ENCODE measurements at regions not wholly inside any gene's neighbourhood (a gene's known extent, or its start where the extent isn't known, plus 50 kb on each side); places are given as distances from the start of the nearest gene placed in this dataset.

DNA sequence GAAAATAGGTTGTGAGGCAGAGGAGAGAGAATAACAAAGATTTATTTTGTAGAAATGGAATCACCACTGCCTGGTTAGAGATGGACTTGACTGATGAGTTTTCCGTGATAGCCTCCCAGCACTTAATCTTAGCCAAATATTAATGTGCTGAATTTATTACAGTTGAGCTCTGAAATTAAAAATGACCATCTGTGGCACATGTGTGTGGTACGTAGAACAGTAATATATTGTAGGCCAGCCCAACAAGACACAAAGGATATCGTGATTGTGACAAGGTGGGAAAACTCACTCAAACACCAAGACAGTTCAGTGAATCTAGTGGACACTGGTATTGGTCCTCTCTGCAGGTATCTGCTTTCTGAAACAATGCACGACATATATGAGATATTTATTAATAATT, 119.4 kb downstream of the HAO1 start:
- TF ChIP-seq KDM1A (IDR thresholded peaks at IDR 0.05; ENCODE audit: low read depth) (no peak), MAFK (IDR thresholded peaks at IDR 0.05; ENCODE audit: partially characterized antibody) (no peak), TFCP2L1 (CRISPR knock-in tag; IDR thresholded peaks at IDR 0.05) (no peak), CHD2 (IDR thresholded peaks at IDR 0.05; ENCODE audit: low read length, partially characterized antibody) (no peak), HOXB13 (CRISPR knock-in tag; IDR thresholded peaks at IDR 0.05; ENCODE audit: low read depth) (no peak), ESRRA (IDR thresholded peaks at IDR 0.05; ENCODE audit: borderline replicate concordance, low read length) (no peak), POLR2A (IDR thresholded peaks at IDR 0.05; ENCODE audit: low read length) (no peak), NR3C1 (IDR thresholded peaks at IDR 0.05) (no peak)
- TF ChIP-seq, protein P1, sequence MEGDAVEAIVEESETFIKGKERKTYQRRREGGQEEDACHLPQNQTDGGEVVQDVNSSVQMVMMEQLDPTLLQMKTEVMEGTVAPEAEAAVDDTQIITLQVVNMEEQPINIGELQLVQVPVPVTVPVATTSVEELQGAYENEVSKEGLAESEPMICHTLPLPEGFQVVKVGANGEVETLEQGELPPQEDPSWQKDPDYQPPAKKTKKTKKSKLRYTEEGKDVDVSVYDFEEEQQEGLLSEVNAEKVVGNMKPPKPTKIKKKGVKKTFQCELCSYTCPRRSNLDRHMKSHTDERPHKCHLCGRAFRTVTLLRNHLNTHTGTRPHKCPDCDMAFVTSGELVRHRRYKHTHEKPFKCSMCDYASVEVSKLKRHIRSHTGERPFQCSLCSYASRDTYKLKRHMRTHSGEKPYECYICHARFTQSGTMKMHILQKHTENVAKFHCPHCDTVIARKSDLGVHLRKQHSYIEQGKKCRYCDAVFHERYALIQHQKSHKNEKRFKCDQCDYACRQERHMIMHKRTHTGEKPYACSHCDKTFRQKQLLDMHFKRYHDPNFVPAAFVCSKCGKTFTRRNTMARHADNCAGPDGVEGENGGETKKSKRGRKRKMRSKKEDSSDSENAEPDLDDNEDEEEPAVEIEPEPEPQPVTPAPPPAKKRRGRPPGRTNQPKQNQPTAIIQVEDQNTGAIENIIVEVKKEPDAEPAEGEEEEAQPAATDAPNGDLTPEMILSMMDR (IDR thresholded peaks at IDR 0.05), result no peak
- TF ChIP-seq, protein P2, sequence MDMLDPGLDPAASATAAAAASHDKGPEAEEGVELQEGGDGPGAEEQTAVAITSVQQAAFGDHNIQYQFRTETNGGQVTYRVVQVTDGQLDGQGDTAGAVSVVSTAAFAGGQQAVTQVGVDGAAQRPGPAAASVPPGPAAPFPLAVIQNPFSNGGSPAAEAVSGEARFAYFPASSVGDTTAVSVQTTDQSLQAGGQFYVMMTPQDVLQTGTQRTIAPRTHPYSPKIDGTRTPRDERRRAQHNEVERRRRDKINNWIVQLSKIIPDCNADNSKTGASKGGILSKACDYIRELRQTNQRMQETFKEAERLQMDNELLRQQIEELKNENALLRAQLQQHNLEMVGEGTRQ (IDR thresholded peaks at IDR 0.05), result no peak
- TF ChIP-seq, protein P3, sequence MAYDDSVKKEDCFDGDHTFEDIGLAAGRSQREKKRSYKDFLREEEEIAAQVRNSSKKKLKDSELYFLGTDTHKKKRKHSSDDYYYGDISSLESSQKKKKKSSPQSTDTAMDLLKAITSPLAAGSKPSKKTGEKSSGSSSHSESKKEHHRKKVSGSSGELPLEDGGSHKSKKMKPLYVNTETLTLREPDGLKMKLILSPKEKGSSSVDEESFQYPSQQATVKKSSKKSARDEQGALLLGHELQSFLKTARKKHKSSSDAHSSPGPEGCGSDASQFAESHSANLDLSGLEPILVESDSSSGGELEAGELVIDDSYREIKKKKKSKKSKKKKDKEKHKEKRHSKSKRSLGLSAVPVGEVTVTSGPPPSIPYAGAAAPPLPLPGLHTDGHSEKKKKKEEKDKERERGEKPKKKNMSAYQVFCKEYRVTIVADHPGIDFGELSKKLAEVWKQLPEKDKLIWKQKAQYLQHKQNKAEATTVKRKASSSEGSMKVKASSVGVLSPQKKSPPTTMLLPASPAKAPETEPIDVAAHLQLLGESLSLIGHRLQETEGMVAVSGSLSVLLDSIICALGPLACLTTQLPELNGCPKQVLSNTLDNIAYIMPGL (CRISPR knock-in tag; IDR thresholded peaks at IDR 0.05; ENCODE audit: borderline replicate concordance), result no peak

Data from A549 (cell line).